GF-D8 (cell line): ENCODE measurements at regions not wholly inside any gene's neighbourhood (a gene's known extent, or its start where the extent isn't known, plus 50 kb on each side); places are given as distances from the start of the nearest gene placed in this dataset.
"Not testable (repeated sequence)": the region's sequence is repeated elsewhere in the genome, so short reads cannot be mapped to it uniquely, and the experiment has no call there.

Experiments
- DNase-seq: peaks from one replicate; lab custom pipeline; 2025; lab: John Stamatoyannopoulos, UW

- not testable (repeated sequence) for DNase-seq
Observed at GRCh38 chr2:90224767-90225166, 1533.3 kb downstream of the RPIA start.

GRCh38 chr2:90226465-90227072, 1535.1 kb downstream of the RPIA start:
- DNase-seq, result not testable (repeated sequence)

GRCh38 chr2:90231199-90231598, 1539.7 kb downstream of the RPIA start:
- not testable (repeated sequence) for DNase-seq

GRCh38 chr2:90235452-90235851, 1544.0 kb downstream of the RPIA start:
- not testable (repeated sequence) for DNase-seq

- DNase-seq, result not testable (repeated sequence)
Observed at GRCh38 chr2:90237923-90238361, 1546.5 kb downstream of the RPIA start.

- not testable (repeated sequence) for DNase-seq
Observed at GRCh38 chr2:90238505-90239230, 1547.2 kb downstream of the RPIA start.

- not testable (repeated sequence) for DNase-seq
Observed at GRCh38 chr2:90239769-90240168, 1548.3 kb downstream of the RPIA start.

GRCh38 chr2:90244902-90245765, 1553.7 kb downstream of the RPIA start:
- DNase-seq, result not testable (repeated sequence)

- DNase-seq, result not testable (repeated sequence)
Observed at GRCh38 chr2:90248400-90248799, 1556.9 kb downstream of the RPIA start.

- not testable (repeated sequence) for DNase-seq
Observed at GRCh38 chr2:90250350-90250749, 1558.9 kb downstream of the RPIA start.

GRCh38 chr2:90251576-90251975, 1560.1 kb downstream of the RPIA start:
- DNase-seq, result not testable (repeated sequence)

GRCh38 chr2:90253306-90253705, 1561.8 kb downstream of the RPIA start:
- not testable (repeated sequence) for DNase-seq

GRCh38 chr2:90266888-90267287, 1575.4 kb downstream of the RPIA start:
- DNase-seq, result not testable (repeated sequence)

- not testable (repeated sequence) for DNase-seq
Observed at GRCh38 chr2:90287751-90288150, 1596.3 kb downstream of the RPIA start.

- not testable (repeated sequence) for DNase-seq
Observed at GRCh38 chr2:90288396-90288795, 1596.9 kb downstream of the RPIA start.

- DNase-seq, result not testable (repeated sequence)
Observed at GRCh38 chr2:90289291-90289980, 1598.0 kb downstream of the RPIA start.

- DNase-seq, result not testable (repeated sequence)
Observed at GRCh38 chr2:90290701-90291100, 1599.2 kb downstream of the RPIA start.

GRCh38 chr2:90291168-90291883, 1599.9 kb downstream of the RPIA start:
- DNase-seq, result not testable (repeated sequence)

GRCh38 chr2:90291934-90292333, 1600.5 kb downstream of the RPIA start:
- DNase-seq, result not testable (repeated sequence)

- DNase-seq, result not testable (repeated sequence)
Observed at GRCh38 chr2:90292451-90292850, 1601.0 kb downstream of the RPIA start.

GRCh38 chr2:90293224-90293623, 1601.8 kb downstream of the RPIA start:
- not testable (repeated sequence) for DNase-seq
